GM23248 (cell line): ENCODE measurements at regions not wholly inside any gene's neighbourhood (a gene's known extent, or its start where the extent isn't known, plus 50 kb on each side); places are given as distances from the start of the nearest gene placed in this dataset.

Experiments used
- DNase-seq: peaks from one replicate; pipeline ENCODE4 v3.0.0-alpha.2; 2015
- H2AFZ ChIP-seq: fragments of 200-600 bp; sonication (generic); 2 replicates; pipeline ENCODE4 v1.6.1; 2016; ENCODE audit warnings: antibody characterized with exemption
- H3F3A ChIP-seq: fragments of 200-600 bp; sonication (generic); 2 replicates; pipeline ENCODE4 v1.6.1; 2016; ENCODE audit warnings: mild to moderate bottlenecking, antibody characterized with exemption, mixed run types; ENCODE audit not compliant: insufficient read depth
- H3K27ac ChIP-seq: fragments of 200-600 bp; sonication (generic); 2 replicates; pipeline ENCODE4 v1.5.1; 2016; ENCODE audit warnings: mild to moderate bottlenecking
- H3K27me3 ChIP-seq: fragments of 200-600 bp; sonication (generic); replicated peaks from 2 replicates; pipeline ENCODE4 v1.6.1; 2016; ENCODE audit warnings: mild to moderate bottlenecking; ENCODE audit not compliant: insufficient read depth
- H3K36me3 ChIP-seq: fragments of 200-600 bp; sonication (generic); 2 replicates; pipeline ENCODE4 v1.6.1; 2016; ENCODE audit warnings: low read depth, mild to moderate bottlenecking
- H3K4me1 ChIP-seq: fragments of 200-600 bp; sonication (generic); 2 replicates; pipeline ENCODE4 v1.6.1; 2016; ENCODE audit warnings: mild to moderate bottlenecking; ENCODE audit not compliant: insufficient read depth
- H3K4me2 ChIP-seq: fragments of 200-600 bp; sonication (generic); one replicate; pipeline ENCODE4 v1.6.1; 2016; ENCODE audit warnings: mild to moderate bottlenecking; ENCODE audit not compliant: unreplicated experiment
- H3K4me3 ChIP-seq: fragments of 200-600 bp; sonication (generic); 2 replicates; pipeline ENCODE4 v1.5.1; 2016; ENCODE audit warnings: mild to moderate bottlenecking
- H3K79me2 ChIP-seq: fragments of 200-600 bp; sonication (generic); 2 replicates; pipeline ENCODE4 v1.6.1; 2016; ENCODE audit warnings: mild to moderate bottlenecking; ENCODE audit not compliant: insufficient read depth
- H3K9ac ChIP-seq: fragments of 200-600 bp; sonication (generic); 2 replicates; pipeline ENCODE4 v1.6.1; 2016; ENCODE audit warnings: mild to moderate bottlenecking
- H3K9me2 ChIP-seq: fragments of 200-600 bp; sonication (generic); 2 replicates; pipeline ENCODE4 v1.6.1; 2016; ENCODE audit warnings: mixed run types, mild to moderate bottlenecking, moderate library complexity; ENCODE audit not compliant: insufficient read depth
- H3K9me3 ChIP-seq: fragments of 200-600 bp; sonication (generic); one replicate; pipeline ENCODE4 v1.6.1; 2017; ENCODE audit warnings: low read depth
- H4K20me1 ChIP-seq: fragments of 200-600 bp; sonication (generic); 2 replicates; pipeline ENCODE4 v1.6.0; 2016; ENCODE audit not compliant: insufficient read depth
- EZH2 ChIP-seq: fragments of 200-600 bp; sonication (generic); IDR thresholded peaks from 2 replicates; pipeline ENCODE4 v1.6.1; 2018; ENCODE audit warnings: antibody characterized with exemption, mild to moderate bottlenecking; ENCODE audit not compliant: insufficient read depth, poor library complexity, severe bottlenecking
- EZH2phosphoT487 ChIP-seq: fragments of 200-600 bp; sonication (generic); IDR thresholded peaks from 2 replicates; pipeline ENCODE4 v1.6.1; 2018; ENCODE audit warnings: antibody characterized with exemption, moderate library complexity, mild to moderate bottlenecking, low read depth; ENCODE audit not compliant: insufficient read depth
- WGBS, 2 experiments: methylation state at CpG; one replicate each; pipeline ENCODE4 v1.1.6; 2015 to 2017; ENCODE audit warnings: low lambda C conversion rate in 2 of 2, low coverage in 1 of 2; ENCODE audit errors: missing lambda C conversion rate in 2 of 2; 5-methylcytosine and 5-hydroxymethylcytosine counted together
- in situ Hi-C: fragments of 300-500 bp; cut with MboI; formaldehyde crosslinking; loops from 2 replicates; pipeline ENCODE4 v1.15.0; 2020

DNA sequence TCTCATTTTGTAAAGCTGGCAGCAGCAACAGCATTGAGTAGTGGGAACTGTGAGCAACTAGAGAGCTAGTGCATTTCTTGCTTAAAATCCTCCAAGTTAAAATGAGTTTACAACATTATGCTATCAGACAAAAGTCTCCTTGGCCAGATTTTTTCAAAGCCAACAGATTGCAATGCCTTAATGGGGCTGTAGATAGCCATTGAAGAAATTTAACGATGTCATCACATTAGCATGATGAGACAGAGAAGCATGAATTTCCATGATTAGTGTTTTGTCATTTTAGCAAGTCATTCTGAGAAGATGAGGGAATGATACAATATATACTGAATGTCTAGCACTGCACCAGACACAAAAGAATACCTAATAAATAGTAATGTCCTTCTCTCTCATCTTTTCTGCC, 307.5 kb upstream of the REG3G start:
- in situ Hi-C loops = no loop called here
- WGBS, 2 experiments = 15 to 27% methylated on average over 1 of the region's 1 CpG
- TF ChIP-seq EZH2 (no peak), EZH2phosphoT487 (no peak)
- Histone ChIP-seq H4K20me1 (no peaks in the 10 kb centered on the region), H3K9ac (no peak overlapping the region), H3K36me3 (no peaks in the 10 kb centered on the region), H3K27me3 (no peaks in the 10 kb centered on the region), H3F3A (no peaks in the 10 kb centered on the region), H3K27ac (no peak overlapping the region), H3K4me1 (no peaks in the 10 kb centered on the region), H3K79me2 (no peaks in the 10 kb centered on the region), H3K9me2 (no peaks in the 10 kb centered on the region), H3K9me3 (peaks cover 8% of the 10 kb centered on the region), H3K4me2 (no peak overlapping the region), H2AFZ (no peak overlapping the region), H3K4me3 (no peak overlapping the region)
- no peak for DNase-seq

- peaks cover 8% of the 10 kb centered on the region for H3K9me3 ChIP-seq
- no peak overlapping the region for H3K9ac ChIP-seq
- no peaks in the 10 kb centered on the region for H3K4me1 ChIP-seq
- no peaks in the 10 kb centered on the region for H3K9me2 ChIP-seq
- no peaks in the 10 kb centered on the region for H3K27me3 ChIP-seq
- H2AFZ ChIP-seq = no peak overlapping the region
- WGBS, 2 experiments = 4 to 36% methylated on average over 1 of the region's 1 CpG
- H3K27ac ChIP-seq = no peak overlapping the region
- H4K20me1 ChIP-seq = no peaks in the 10 kb centered on the region
- H3K4me3 ChIP-seq = no peak overlapping the region
- no peak for TF ChIP-seq EZH2phosphoT487
- TF ChIP-seq EZH2 = no peak
- no peaks in the 10 kb centered on the region for H3K36me3 ChIP-seq
- no peaks in the 10 kb centered on the region for H3K79me2 ChIP-seq
- DNase-seq = no peak
- H3K4me2 ChIP-seq = no peak overlapping the region
- no peaks in the 10 kb centered on the region for H3F3A ChIP-seq
- in situ Hi-C loops = no loop called here
Observed at GRCh38 chr2:78718473-78718872, 307.0 kb upstream of the REG3G start.

GRCh38 chr2:78721355-78722033, 304.0 kb upstream of the REG3G start:
- Histone ChIP-seq H3K4me2 (no peak overlapping the region), H3K9me3 (no peaks in the 10 kb centered on the region), H3F3A (no peaks in the 10 kb centered on the region), H2AFZ (no peak overlapping the region), H3K27ac (no peak overlapping the region), H3K36me3 (no peaks in the 10 kb centered on the region), H3K9ac (no peak overlapping the region), H3K79me2 (no peaks in the 10 kb centered on the region), H3K4me1 (no peaks in the 10 kb centered on the region), H4K20me1 (no peaks in the 10 kb centered on the region), H3K9me2 (no peaks in the 10 kb centered on the region), H3K4me3 (no peak overlapping the region), H3K27me3 (no peaks in the 10 kb centered on the region)
- no peak for DNase-seq
- in situ Hi-C loops = no loop called here
- WGBS, 2 experiments = 33% methylated on average over 7 of the region's 7 CpGs
- no peak for TF ChIP-seq EZH2
- TF ChIP-seq EZH2phosphoT487 = no peak

DNA sequence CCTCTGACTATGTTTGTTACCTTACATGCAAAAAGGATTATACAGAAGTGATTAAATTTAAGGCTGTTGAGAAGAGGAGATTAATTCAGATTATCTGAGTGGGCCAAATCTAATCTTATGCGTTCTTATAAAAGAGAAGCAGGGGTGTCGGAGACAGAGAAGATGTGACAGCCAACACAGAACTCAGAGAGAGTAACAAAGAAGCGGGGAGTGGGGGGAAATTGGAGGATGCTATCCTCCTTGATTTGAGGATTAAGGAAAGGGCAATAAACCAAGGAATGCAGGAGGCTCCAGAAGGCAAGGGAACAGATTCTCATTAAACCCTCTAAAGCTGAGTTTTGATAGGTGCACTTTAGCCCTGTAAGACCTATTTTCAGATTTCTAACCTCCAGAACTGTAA, 291.3 kb upstream of the REG3G start:
- Histone ChIP-seq H3K27ac (no peak overlapping the region), H3K9me2 (no peaks in the 10 kb centered on the region), H3K9me3 (no peaks in the 10 kb centered on the region), H3F3A (no peaks in the 10 kb centered on the region), H3K79me2 (no peaks in the 10 kb centered on the region), H3K36me3 (no peaks in the 10 kb centered on the region), H3K27me3 (no peaks in the 10 kb centered on the region), H3K4me1 (no peaks in the 10 kb centered on the region), H4K20me1 (no peaks in the 10 kb centered on the region), H3K4me3 (no peak overlapping the region), H3K9ac (no peak overlapping the region), H2AFZ (no peak overlapping the region), H3K4me2 (no peak overlapping the region)
- 23 to 26% methylated on average over 3 of the region's 3 CpGs for WGBS, 2 experiments
- TF ChIP-seq EZH2phosphoT487 (no peak), EZH2 (no peak)
- in situ Hi-C loops = no loop called here
- DNase-seq = no peak

GRCh38 chr2:78739282-78739681, 286.2 kb upstream of the REG3G start:
- no peaks in the 10 kb centered on the region for H3K36me3 ChIP-seq
- TF ChIP-seq EZH2 = no peak
- TF ChIP-seq EZH2phosphoT487 = no peak
- H2AFZ ChIP-seq = no peak overlapping the region
- no peaks in the 10 kb centered on the region for H3K4me1 ChIP-seq
- DNase-seq = no peak
- H3K27me3 ChIP-seq = no peaks in the 10 kb centered on the region
- H3K9me3 ChIP-seq = no peaks in the 10 kb centered on the region
- no peak overlapping the region for H3K4me3 ChIP-seq
- H3K9ac ChIP-seq = no peak overlapping the region
- no peak overlapping the region for H3K4me2 ChIP-seq
- WGBS, 2 experiments = 0 to 4% methylated on average over 1 of the region's 1 CpG
- no peaks in the 10 kb centered on the region for H4K20me1 ChIP-seq
- no peak overlapping the region for H3K27ac ChIP-seq
- no peaks in the 10 kb centered on the region for H3K79me2 ChIP-seq
- in situ Hi-C loops = no loop called here
- H3K9me2 ChIP-seq = no peaks in the 10 kb centered on the region
- H3F3A ChIP-seq = no peaks in the 10 kb centered on the region
